ENCODE measurements at regions not wholly inside any gene's neighbourhood (a gene's known extent, or its start where the extent isn't known, plus 50 kb on each side); places are given as distances from the start of the nearest gene placed in this dataset.
A peak's percentile ranks its signal among the peaks of the same experiment; 100 is the strongest.

- no peak for TF ChIP-seq CTCF (IDR thresholded peaks at IDR 0.05; ENCODE audit: poor library complexity, severe bottlenecking)
- H3K27me3 ChIP-seq (ENCODE audit: insufficient read depth, poor library complexity, severe bottlenecking) = no peaks in the 10 kb centered on the region
- no peak for ATAC-seq (ENCODE audit: low read depth)
- DNase-seq (ENCODE audit: low spot score) = no peak
- H3K9me3 ChIP-seq (ENCODE audit: severe bottlenecking) = no peaks in the 10 kb centered on the region
- H3K4me3 ChIP-seq (ENCODE audit: severe bottlenecking) = no peak overlapping the region
- H3K4me1 ChIP-seq (ENCODE audit: insufficient read depth, poor library complexity, severe bottlenecking) = no peaks in the 10 kb centered on the region
- no peak overlapping the region for H3K27ac ChIP-seq (ENCODE audit: poor library complexity, severe bottlenecking)
- H3K36me3 ChIP-seq (ENCODE audit: low read depth) = no peaks in the 10 kb centered on the region
Observed at GRCh38 chr9:22383718-22384117, 62.9 kb upstream of the DMRTA1 start.

- no peak for TF ChIP-seq CTCF (IDR thresholded peaks at IDR 0.05; ENCODE audit: poor library complexity, severe bottlenecking)
- no peaks in the 10 kb centered on the region for H3K27me3 ChIP-seq (ENCODE audit: insufficient read depth, poor library complexity, severe bottlenecking)
- ATAC-seq (ENCODE audit: low read depth) = no peak
- no peak overlapping the region for H3K4me3 ChIP-seq (ENCODE audit: severe bottlenecking)
- no peaks in the 10 kb centered on the region for H3K4me1 ChIP-seq (ENCODE audit: insufficient read depth, poor library complexity, severe bottlenecking)
- no peaks in the 10 kb centered on the region for H3K36me3 ChIP-seq (ENCODE audit: low read depth)
- H3K27ac ChIP-seq (ENCODE audit: poor library complexity, severe bottlenecking) = no peak overlapping the region
- no peaks in the 10 kb centered on the region for H3K9me3 ChIP-seq (ENCODE audit: severe bottlenecking)
- DNase-seq (ENCODE audit: low spot score) = no peak
Observed at GRCh38 chr9:22389271-22389670, 57.4 kb upstream of the DMRTA1 start.

GRCh38 chr9:22392523-22392922 is 54.1 kb upstream of the DMRTA1 start:
- H3K9me3 ChIP-seq (ENCODE audit: severe bottlenecking) = no peaks in the 10 kb centered on the region
- peaks cover 14% of the 10 kb centered on the region for H3K4me1 ChIP-seq (ENCODE audit: insufficient read depth, poor library complexity, severe bottlenecking)
- DNase-seq (ENCODE audit: low spot score) = no peak
- H3K27ac ChIP-seq (ENCODE audit: poor library complexity, severe bottlenecking) = no peak overlapping the region
- ATAC-seq (ENCODE audit: low read depth) = no peak
- H3K4me3 ChIP-seq (ENCODE audit: severe bottlenecking) = no peak overlapping the region
- H3K27me3 ChIP-seq (ENCODE audit: insufficient read depth, poor library complexity, severe bottlenecking) = no peaks in the 10 kb centered on the region
- no peaks in the 10 kb centered on the region for H3K36me3 ChIP-seq (ENCODE audit: low read depth)
- TF ChIP-seq CTCF (IDR thresholded peaks at IDR 0.05; ENCODE audit: poor library complexity, severe bottlenecking) = no peak

DNA sequence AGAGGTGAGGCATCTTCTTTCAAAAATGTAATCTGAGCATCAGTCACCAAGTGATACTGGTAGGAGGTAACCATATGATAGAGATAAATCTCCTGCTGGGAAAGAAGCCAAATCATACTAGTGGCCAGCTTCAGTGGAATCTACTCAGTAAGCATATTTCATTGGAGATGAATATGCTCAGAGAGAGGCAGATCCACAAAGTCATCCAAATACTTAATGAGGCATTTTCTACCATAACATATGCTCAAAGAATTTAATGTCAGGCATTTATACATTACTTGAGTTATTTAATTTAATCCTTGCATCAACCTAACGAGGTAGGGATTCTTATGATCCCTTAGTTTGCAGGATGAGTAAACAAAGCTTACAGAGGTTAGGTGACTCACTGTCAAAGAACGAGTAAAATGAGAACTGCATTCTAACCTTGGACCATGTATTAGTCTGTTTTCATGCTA is 50.9 kb upstream of the DMRTA1 start:
- ATAC-seq (ENCODE audit: low read depth) = peak; percentile 99
- H3K9me3 ChIP-seq (ENCODE audit: severe bottlenecking) = no peaks in the 10 kb centered on the region
- H3K36me3 ChIP-seq (ENCODE audit: low read depth) = no peaks in the 10 kb centered on the region
- H3K27me3 ChIP-seq (ENCODE audit: insufficient read depth, poor library complexity, severe bottlenecking) = no peaks in the 10 kb centered on the region
- TF ChIP-seq CTCF (IDR thresholded peaks at IDR 0.05; ENCODE audit: poor library complexity, severe bottlenecking) = no peak
- peak overlapping the region; percentile 56 for H3K27ac ChIP-seq (ENCODE audit: poor library complexity, severe bottlenecking)
- no peak overlapping the region for H3K4me3 ChIP-seq (ENCODE audit: severe bottlenecking)
- no peak for DNase-seq (ENCODE audit: low spot score)
- H3K4me1 ChIP-seq (ENCODE audit: insufficient read depth, poor library complexity, severe bottlenecking) = peaks cover 14% of the 10 kb centered on the region
